ENCODE measurements at regions not wholly inside any gene's neighbourhood (a gene's known extent, or its start where the extent isn't known, plus 50 kb on each side); places are given as distances from the start of the nearest gene placed in this dataset.

GRCh38 chr4:178241601-178242118 lies 799.4 kb upstream of the AGA start:
- Histone ChIP-seq H2BK15ac (replicated peaks; ENCODE audit: low read depth) (no peak overlapping the region), H3K36me3 (ENCODE audit: control insufficient read depth, insufficient read depth, low read length) (no peaks in the 10 kb centered on the region), H2AK5ac (ENCODE audit: low read length) (no peak overlapping the region), H3K4me3 (ENCODE audit: low read length) (no peak overlapping the region), H3K23ac (ENCODE audit: low read length) (no peak overlapping the region), H3K79me1 (ENCODE audit: low read length) (no peaks in the 10 kb centered on the region), H3K4me2 (ENCODE audit: low read length) (no peak overlapping the region), H4K5ac (ENCODE audit: low read length) (no peak overlapping the region), H3K4me1 (ENCODE audit: control insufficient read depth, low read depth, low read length) (no peaks in the 10 kb centered on the region), H3K18ac (ENCODE audit: low read length) (no peak overlapping the region), H3K27me3 (ENCODE audit: insufficient read depth, low read length, poor library complexity) (no peaks in the 10 kb centered on the region), H3K79me2 (ENCODE audit: control insufficient read depth, insufficient read depth, low read length) (no peaks in the 10 kb centered on the region), H3K9ac (ENCODE audit: low read length) (no peak overlapping the region), H4K8ac (ENCODE audit: low read depth, low read length) (no peak overlapping the region), H2BK5ac (ENCODE audit: low read length) (no peak overlapping the region), H3K4ac (ENCODE audit: low read depth, low read length) (no peak overlapping the region), H3K56ac (ENCODE audit: low read length) (no peak overlapping the region), H2BK120ac (ENCODE audit: low read depth, low read length) (no peak overlapping the region), H3K27ac (ENCODE audit: low read depth, low read length) (no peak overlapping the region)
- DNase-seq: no peak
- no CpG with 5 or more reads among the region's 3 CpGs for WGBS (ENCODE audit: extremely low coverage, insufficient coverage, low lambda C conversion rate)

- no CpG with 5 or more reads among the region's 6 CpGs for WGBS (ENCODE audit: extremely low coverage, insufficient coverage, low lambda C conversion rate)
- H3K23ac ChIP-seq (ENCODE audit: low read length): no peak overlapping the region
- H2BK15ac ChIP-seq (replicated peaks; ENCODE audit: low read depth): no peak overlapping the region
- no peaks in the 10 kb centered on the region for H3K79me1 ChIP-seq (ENCODE audit: low read length)
- H4K8ac ChIP-seq (ENCODE audit: low read depth, low read length): no peak overlapping the region
- H3K4me1 ChIP-seq (ENCODE audit: control insufficient read depth, low read depth, low read length): no peaks in the 10 kb centered on the region
- DNase-seq: no peak
- H4K5ac ChIP-seq (ENCODE audit: low read length): no peak overlapping the region
- H3K4me2 ChIP-seq (ENCODE audit: low read length): no peak overlapping the region
- H2AK5ac ChIP-seq (ENCODE audit: low read length): no peak overlapping the region
- no peak overlapping the region for H2BK120ac ChIP-seq (ENCODE audit: low read depth, low read length)
- no peak overlapping the region for H3K56ac ChIP-seq (ENCODE audit: low read length)
- no peak overlapping the region for H3K9ac ChIP-seq (ENCODE audit: low read length)
- H3K27me3 ChIP-seq (ENCODE audit: insufficient read depth, low read length, poor library complexity): no peaks in the 10 kb centered on the region
- no peaks in the 10 kb centered on the region for H3K79me2 ChIP-seq (ENCODE audit: control insufficient read depth, insufficient read depth, low read length)
- no peaks in the 10 kb centered on the region for H3K36me3 ChIP-seq (ENCODE audit: control insufficient read depth, insufficient read depth, low read length)
- no peak overlapping the region for H3K4ac ChIP-seq (ENCODE audit: low read depth, low read length)
- H3K18ac ChIP-seq (ENCODE audit: low read length): no peak overlapping the region
- no peak overlapping the region for H2BK5ac ChIP-seq (ENCODE audit: low read length)
- no peak overlapping the region for H3K27ac ChIP-seq (ENCODE audit: low read depth, low read length)
- no peak overlapping the region for H3K4me3 ChIP-seq (ENCODE audit: low read length)
These were observed 800.4 kb upstream of the AGA start for GRCh38 chr4:178242655-178243054.

GRCh38 chr4:178244785-178245184 lies 802.5 kb upstream of the AGA start:
- Histone ChIP-seq H3K4me1 (ENCODE audit: control insufficient read depth, low read depth, low read length) (no peaks in the 10 kb centered on the region), H3K56ac (ENCODE audit: low read length) (no peak overlapping the region)

GRCh38 chr4:178255172-178255571 lies 812.9 kb upstream of the AGA start:
- Histone ChIP-seq H3K79me2 (ENCODE audit: control insufficient read depth, insufficient read depth, low read length) (no peaks in the 10 kb centered on the region), H3K36me3 (ENCODE audit: control insufficient read depth, insufficient read depth, low read length) (no peaks in the 10 kb centered on the region), H3K56ac (ENCODE audit: low read length) (no peak overlapping the region), H3K4me3 (ENCODE audit: low read length) (no peak overlapping the region), H3K23ac (ENCODE audit: low read length) (no peak overlapping the region), H3K4me1 (ENCODE audit: control insufficient read depth, low read depth, low read length) (no peaks in the 10 kb centered on the region), H4K5ac (ENCODE audit: low read length) (no peak overlapping the region), H2AK5ac (ENCODE audit: low read length) (no peak overlapping the region), H3K27me3 (ENCODE audit: insufficient read depth, low read length, poor library complexity) (no peaks in the 10 kb centered on the region), H4K8ac (ENCODE audit: low read depth, low read length) (no peak overlapping the region), H3K27ac (ENCODE audit: low read depth, low read length) (no peak overlapping the region), H3K18ac (ENCODE audit: low read length) (no peak overlapping the region), H3K9ac (ENCODE audit: low read length) (no peak overlapping the region), H3K4ac (ENCODE audit: low read depth, low read length) (no peak overlapping the region), H2BK15ac (replicated peaks; ENCODE audit: low read depth) (no peak overlapping the region), H3K79me1 (ENCODE audit: low read length) (no peaks in the 10 kb centered on the region), H3K4me2 (ENCODE audit: low read length) (no peak overlapping the region), H2BK5ac (ENCODE audit: low read length) (no peak overlapping the region), H2BK120ac (ENCODE audit: low read depth, low read length) (no peak overlapping the region)
- no CpG with 5 or more reads among the region's 1 CpG for WGBS (ENCODE audit: extremely low coverage, insufficient coverage, low lambda C conversion rate)
- DNase-seq: no peak

More at GRCh38 chr4:178244785-178245184, 802.5 kb upstream of the AGA start:
- Histone ChIP-seq H4K5ac (ENCODE audit: low read length) (no peak overlapping the region), H2BK120ac (ENCODE audit: low read depth, low read length) (no peak overlapping the region), H3K27me3 (ENCODE audit: insufficient read depth, low read length, poor library complexity) (no peaks in the 10 kb centered on the region), H3K18ac (ENCODE audit: low read length) (no peak overlapping the region), H3K9ac (ENCODE audit: low read length) (no peak overlapping the region), H3K4me3 (ENCODE audit: low read length) (no peak overlapping the region), H2AK5ac (ENCODE audit: low read length) (no peak overlapping the region), H2BK5ac (ENCODE audit: low read length) (no peak overlapping the region), H3K4me2 (ENCODE audit: low read length) (no peak overlapping the region), H3K79me1 (ENCODE audit: low read length) (no peaks in the 10 kb centered on the region), H4K8ac (ENCODE audit: low read depth, low read length) (no peak overlapping the region), H2BK15ac (replicated peaks; ENCODE audit: low read depth) (no peak overlapping the region), H3K36me3 (ENCODE audit: control insufficient read depth, insufficient read depth, low read length) (no peaks in the 10 kb centered on the region), H3K23ac (ENCODE audit: low read length) (no peak overlapping the region), H3K4ac (ENCODE audit: low read depth, low read length) (no peak overlapping the region), H3K79me2 (ENCODE audit: control insufficient read depth, insufficient read depth, low read length) (no peaks in the 10 kb centered on the region), H3K27ac (ENCODE audit: low read depth, low read length) (no peak overlapping the region)
- DNase-seq: no peak
- no CpG with 5 or more reads among the region's 1 CpG for WGBS (ENCODE audit: extremely low coverage, insufficient coverage, low lambda C conversion rate)

GRCh38 chr4:178258603-178259002 lies 816.4 kb upstream of the AGA start:
- H3K18ac ChIP-seq (ENCODE audit: low read length): no peak overlapping the region
- H2BK15ac ChIP-seq (replicated peaks; ENCODE audit: low read depth): no peak overlapping the region
- H2BK5ac ChIP-seq (ENCODE audit: low read length): no peak overlapping the region
- H4K8ac ChIP-seq (ENCODE audit: low read depth, low read length): no peak overlapping the region
- H3K4me2 ChIP-seq (ENCODE audit: low read length): no peak overlapping the region
- no peak overlapping the region for H2BK120ac ChIP-seq (ENCODE audit: low read depth, low read length)
- no peaks in the 10 kb centered on the region for H3K36me3 ChIP-seq (ENCODE audit: control insufficient read depth, insufficient read depth, low read length)
- H3K27ac ChIP-seq (ENCODE audit: low read depth, low read length): no peak overlapping the region
- no peaks in the 10 kb centered on the region for H3K27me3 ChIP-seq (ENCODE audit: insufficient read depth, low read length, poor library complexity)
- no peaks in the 10 kb centered on the region for H3K79me1 ChIP-seq (ENCODE audit: low read length)
- H3K4ac ChIP-seq (ENCODE audit: low read depth, low read length): no peak overlapping the region
- no peak for DNase-seq
- no peak overlapping the region for H4K5ac ChIP-seq (ENCODE audit: low read length)
- H3K9ac ChIP-seq (ENCODE audit: low read length): no peak overlapping the region
- H2AK5ac ChIP-seq (ENCODE audit: low read length): no peak overlapping the region
- WGBS (ENCODE audit: extremely low coverage, insufficient coverage, low lambda C conversion rate): no CpG with 5 or more reads among the region's 2 CpGs
- no peaks in the 10 kb centered on the region for H3K79me2 ChIP-seq (ENCODE audit: control insufficient read depth, insufficient read depth, low read length)
- no peak overlapping the region for H3K23ac ChIP-seq (ENCODE audit: low read length)
- H3K56ac ChIP-seq (ENCODE audit: low read length): no peak overlapping the region
- no peaks in the 10 kb centered on the region for H3K4me1 ChIP-seq (ENCODE audit: control insufficient read depth, low read depth, low read length)
- H3K4me3 ChIP-seq (ENCODE audit: low read length): no peak overlapping the region

GRCh38 chr4:178259566-178259965 lies 817.3 kb upstream of the AGA start:
- Histone ChIP-seq H3K36me3 (ENCODE audit: control insufficient read depth, insufficient read depth, low read length) (no peaks in the 10 kb centered on the region), H2BK5ac (ENCODE audit: low read length) (no peak overlapping the region), H3K27ac (ENCODE audit: low read depth, low read length) (no peak overlapping the region), H2AK5ac (ENCODE audit: low read length) (no peak overlapping the region), H4K5ac (ENCODE audit: low read length) (no peak overlapping the region), H2BK15ac (replicated peaks; ENCODE audit: low read depth) (no peak overlapping the region), H3K9ac (ENCODE audit: low read length) (no peak overlapping the region), H3K56ac (ENCODE audit: low read length) (no peak overlapping the region), H3K4me3 (ENCODE audit: low read length) (no peak overlapping the region), H3K79me2 (ENCODE audit: control insufficient read depth, insufficient read depth, low read length) (no peaks in the 10 kb centered on the region), H3K4me1 (ENCODE audit: control insufficient read depth, low read depth, low read length) (no peaks in the 10 kb centered on the region), H3K4ac (ENCODE audit: low read depth, low read length) (no peak overlapping the region), H3K23ac (ENCODE audit: low read length) (no peak overlapping the region), H3K79me1 (ENCODE audit: low read length) (no peaks in the 10 kb centered on the region), H2BK120ac (ENCODE audit: low read depth, low read length) (no peak overlapping the region), H4K8ac (ENCODE audit: low read depth, low read length) (no peak overlapping the region), H3K27me3 (ENCODE audit: insufficient read depth, low read length, poor library complexity) (no peaks in the 10 kb centered on the region), H3K18ac (ENCODE audit: low read length) (no peak overlapping the region), H3K4me2 (ENCODE audit: low read length) (no peak overlapping the region)
- no peak for DNase-seq
- WGBS (ENCODE audit: extremely low coverage, insufficient coverage, low lambda C conversion rate): no CpG with 5 or more reads among the region's 2 CpGs

Measured in mesendoderm (in vitro differentiated cells).